HG02642 (cell line): ENCODE measurements at regions not wholly inside any gene's neighbourhood (a gene's known extent, or its start where the extent isn't known, plus 50 kb on each side); places are given as distances from the start of the nearest gene placed in this dataset.

Experiments used
- ATAC-seq: cut with Tn5 transposase; IDR thresholded peaks from one replicate; pipeline ENCODE4 v1.9.1; 2021; ENCODE audit warnings: mild to moderate bottlenecking; ENCODE audit not compliant: unreplicated experiment, poor library complexity

DNA sequence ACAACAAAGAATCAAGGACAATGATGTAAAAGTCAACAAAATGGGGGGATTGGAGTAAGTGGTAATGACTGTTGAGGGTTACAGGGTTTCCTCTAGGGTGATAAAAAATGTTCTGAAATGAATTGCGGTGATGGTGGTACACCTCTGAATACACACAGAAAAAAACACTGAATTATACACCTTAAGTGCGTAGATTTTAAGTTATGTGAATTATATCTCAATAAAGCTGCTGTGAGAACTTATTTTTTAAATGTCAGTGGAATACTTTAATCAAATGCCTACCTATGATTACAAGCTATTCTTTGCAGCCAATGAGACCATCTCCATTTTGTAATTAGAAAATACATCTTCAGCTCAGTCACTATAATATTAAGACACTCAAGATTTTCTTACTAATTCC lies 53.5 kb downstream of the ZNF608 start:
- no peak for ATAC-seq

GRCh38 chr5:124692324-124692723 lies 54.1 kb downstream of the ZNF608 start:
- no peak for ATAC-seq

DNA sequence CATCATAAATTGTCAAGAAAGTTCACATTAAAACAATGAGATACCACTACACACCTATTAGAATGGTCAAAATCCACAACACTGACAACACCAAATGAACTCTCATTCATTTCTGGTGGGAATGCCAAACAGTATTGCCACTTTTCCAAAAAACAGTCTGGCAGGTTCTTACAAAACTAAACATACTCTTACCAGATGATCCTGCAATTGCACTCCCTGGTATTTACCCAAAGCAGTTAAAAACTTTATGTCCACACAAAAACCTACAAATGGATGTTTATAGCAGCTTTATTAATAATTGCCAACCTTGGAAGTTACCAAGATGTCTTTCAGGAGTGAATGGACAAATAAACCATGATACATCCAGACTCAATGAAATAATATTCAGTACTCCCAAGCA lies 56.8 kb downstream of the ZNF608 start:
- no peak for ATAC-seq

DNA sequence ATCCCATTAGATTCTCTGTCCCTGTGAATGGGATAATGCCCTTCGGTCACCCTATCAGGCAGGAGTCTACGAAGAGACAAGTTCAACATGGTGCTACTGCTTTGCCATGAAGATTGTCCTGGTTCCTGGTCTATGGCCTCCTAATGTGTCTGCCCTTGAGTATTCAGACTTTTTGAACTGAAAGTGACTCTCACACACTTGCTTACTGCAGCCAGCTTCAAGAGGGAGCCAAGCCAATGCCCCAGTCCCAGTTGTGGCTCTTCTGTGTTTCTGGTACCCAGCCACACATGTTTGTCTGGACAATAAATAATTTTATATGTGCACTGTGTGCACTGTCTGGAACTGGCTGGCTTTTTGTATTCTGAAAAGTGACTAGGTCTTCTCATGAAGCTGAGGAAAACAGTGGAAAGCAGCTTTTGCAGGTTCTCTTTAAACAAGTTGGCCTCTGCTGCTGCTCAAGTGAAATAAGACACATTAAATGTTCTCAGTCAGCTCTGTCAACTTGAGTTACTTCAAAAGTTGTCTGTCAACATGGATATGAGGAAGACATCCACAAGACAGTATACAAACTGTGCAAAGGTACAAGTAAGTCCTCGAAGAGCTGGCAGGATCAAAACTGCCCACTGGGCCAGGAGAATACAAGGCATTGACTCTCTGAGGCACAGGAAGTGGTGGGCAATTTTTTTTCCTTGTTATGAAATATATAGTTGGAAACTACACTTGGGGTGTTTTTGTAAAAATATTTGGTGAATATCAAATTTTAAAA lies 60.0 kb downstream of the ZNF608 start:
- no peak for ATAC-seq

DNA sequence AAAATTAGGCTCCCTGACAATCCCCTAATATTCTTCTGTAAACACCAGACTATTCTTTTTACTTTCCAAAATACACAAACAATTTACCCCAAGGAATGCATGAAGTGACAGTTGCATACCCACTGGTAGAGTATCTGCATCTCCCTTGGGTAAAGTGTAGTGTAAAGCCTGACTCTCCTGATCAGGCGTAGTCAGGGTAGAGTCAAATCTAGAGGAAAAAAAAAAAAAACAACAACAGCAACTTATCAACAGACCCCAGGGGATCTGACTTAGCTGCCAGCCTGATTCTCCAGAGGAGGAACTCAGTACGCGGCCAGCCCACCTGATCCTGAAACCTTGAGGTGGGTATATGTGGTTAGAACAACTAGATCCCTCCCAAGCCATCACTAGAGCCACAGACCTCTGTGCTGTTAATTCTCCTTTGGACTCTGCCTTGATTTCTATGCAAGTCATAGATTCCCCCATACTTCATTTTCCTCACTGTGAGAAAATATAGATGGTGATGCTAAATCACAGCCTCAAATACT lies 61.0 kb downstream of the ZNF608 start:
- no peak for ATAC-seq

GRCh38 chr5:124683917-124684555 lies 62.4 kb downstream of the ZNF608 start:
- no peak for ATAC-seq

DNA sequence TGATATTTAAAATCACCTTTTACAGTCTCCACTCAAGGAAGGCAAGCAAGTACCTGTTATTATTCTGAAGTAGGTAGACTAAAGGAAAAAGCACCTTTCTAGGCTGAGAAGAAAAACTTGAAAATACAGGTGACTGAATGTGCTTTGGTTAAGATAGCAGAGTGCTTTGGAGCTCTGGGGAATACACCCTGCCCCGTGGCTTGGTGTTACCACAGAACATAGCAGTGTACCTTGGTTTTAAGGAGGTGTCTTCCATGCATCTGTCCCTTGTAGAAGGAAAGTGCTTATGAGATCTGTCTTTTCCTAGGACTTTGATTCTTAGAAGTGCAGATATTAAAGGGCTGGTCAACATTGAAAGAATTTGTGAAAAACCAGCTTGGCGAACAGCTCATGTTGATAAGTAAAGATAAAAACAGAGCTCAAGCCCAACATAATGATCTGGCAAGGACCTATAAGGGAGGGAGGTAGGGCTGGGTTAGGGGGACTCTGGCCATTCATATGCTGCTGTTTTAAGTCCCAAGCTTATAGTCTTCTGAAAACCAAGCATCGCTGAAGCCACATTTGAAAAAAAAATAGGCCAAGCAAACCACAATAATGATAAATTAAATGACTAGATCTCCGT lies 66.8 kb downstream of the ZNF608 start:
- no peak for ATAC-seq

- ATAC-seq: no peak
Measured at GRCh38 chr5:124678922-124679519, 67.4 kb downstream of the ZNF608 start.

DNA sequence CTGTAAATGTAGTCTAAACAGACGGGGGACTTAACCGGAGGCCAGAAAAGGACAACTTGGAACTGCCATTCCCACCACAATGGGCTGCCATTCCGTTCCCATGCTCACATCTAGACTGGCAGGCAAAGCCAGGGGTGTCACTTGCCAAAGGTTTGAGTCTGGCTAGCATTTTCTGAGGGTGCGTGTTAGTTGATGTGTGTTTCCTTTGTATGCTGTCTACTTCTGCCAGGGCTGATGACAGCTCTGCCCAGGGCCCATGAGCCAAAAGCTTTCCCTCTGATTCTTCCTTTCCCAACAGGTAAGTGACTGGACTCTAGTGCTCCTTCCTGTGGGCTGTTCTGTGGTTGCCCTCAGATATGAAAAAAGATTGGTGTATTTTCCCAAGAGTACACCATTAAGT lies 68.0 kb downstream of the ZNF608 start:
- ATAC-seq: no peak

DNA sequence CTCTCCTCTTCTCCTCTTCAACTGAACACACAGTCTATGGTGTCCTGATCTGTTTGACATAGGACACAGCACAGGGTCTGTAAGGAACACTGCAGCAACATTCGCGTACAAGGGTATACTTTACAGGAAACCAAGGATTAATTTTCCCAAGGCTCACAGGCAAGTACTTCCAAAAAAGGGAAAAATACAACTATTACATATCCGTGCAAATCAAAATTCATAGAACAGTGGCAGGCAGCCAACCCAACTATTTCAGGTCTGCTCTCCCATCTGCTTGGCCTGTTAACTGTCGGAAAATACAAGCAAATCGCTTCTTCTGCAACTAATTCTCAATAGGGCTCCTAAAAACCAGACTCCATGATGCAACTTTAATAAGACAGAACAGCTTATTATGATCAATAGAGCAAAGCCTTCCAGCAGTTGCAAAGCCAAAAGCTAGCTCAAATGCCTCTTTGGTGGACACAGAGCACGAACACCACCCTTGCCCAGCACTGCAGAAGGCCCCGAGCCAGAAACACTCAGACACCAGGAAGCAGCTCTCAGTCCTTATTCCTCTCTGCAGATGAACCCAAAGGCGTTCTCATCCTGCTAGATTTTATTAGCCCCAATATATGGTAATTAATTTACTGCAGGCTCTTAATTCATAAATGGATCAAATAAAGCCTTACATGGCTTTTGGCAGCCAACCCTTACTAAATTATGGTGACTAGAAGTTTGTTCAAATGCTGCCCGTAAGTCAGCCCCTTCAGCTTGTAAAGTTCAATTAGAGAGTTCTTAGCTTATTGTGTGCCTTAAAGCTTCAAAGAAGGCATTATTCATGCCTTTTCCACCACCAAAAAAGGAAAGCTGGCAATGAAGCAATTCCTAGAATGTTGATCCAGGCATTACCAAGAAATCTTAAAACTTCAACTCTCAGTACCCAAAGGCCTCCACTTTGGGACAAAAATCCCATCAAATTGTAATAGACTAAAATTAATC lies 68.8 kb downstream of the ZNF608 start:
- no peak for ATAC-seq

- ATAC-seq: no peak
Measured at GRCh38 chr5:124675931-124676846, 70.2 kb downstream of the ZNF608 start.

GRCh38 chr5:124671193-124671592 lies 75.2 kb downstream of the ZNF608 start:
- no peak for ATAC-seq

DNA sequence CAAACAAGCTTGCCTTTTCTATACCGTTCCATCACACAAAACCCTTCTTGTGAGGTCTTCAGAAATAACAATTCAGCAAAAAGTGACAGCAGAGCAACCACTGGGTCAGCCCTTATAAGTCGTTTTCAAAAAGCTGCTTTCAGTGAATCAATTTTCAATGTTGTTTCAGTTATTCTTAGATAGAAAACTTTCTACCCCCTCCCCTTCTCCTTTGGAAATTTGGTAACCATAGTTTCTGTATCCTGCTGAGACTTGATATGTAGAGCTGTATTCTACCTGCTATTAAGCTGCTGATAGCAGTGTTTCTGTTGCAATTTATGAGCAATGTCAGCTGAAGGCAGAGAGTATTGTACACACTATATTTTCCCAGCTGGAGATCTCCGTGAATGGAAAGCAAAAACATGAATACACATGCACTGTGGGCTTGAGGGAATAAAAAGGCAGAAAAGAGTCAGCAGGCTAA lies 75.7 kb downstream of the ZNF608 start:
- no peak for ATAC-seq

GRCh38 chr5:124669956-124670721 lies 76.3 kb downstream of the ZNF608 start:
- no peak for ATAC-seq

GRCh38 chr5:124669300-124669648 lies 77.2 kb downstream of the ZNF608 start:
- no peak for ATAC-seq

- ATAC-seq: no peak
Measured at GRCh38 chr5:124668353-124669299, 77.8 kb downstream of the ZNF608 start.

- no peak for ATAC-seq
Measured at GRCh38 chr5:124665625-124666024, 80.8 kb downstream of the ZNF608 start.
